H9 (cell line): ENCODE measurements at regions not wholly inside any gene's neighbourhood (a gene's known extent, or its start where the extent isn't known, plus 50 kb on each side); places are given as distances from the start of the nearest gene placed in this dataset.

ENCODE experiments used
- DNase-seq: peaks from one replicate; pipeline ENCODE4 v3.0.0-alpha.2; 2017
- H2AFZ ChIP-seq: one replicate; pipeline ENCODE4 v1.6.1; 2013; ENCODE audit warnings: mild to moderate bottlenecking, low read length, control low read depth, moderate library complexity
- H2AK5ac ChIP-seq: 2 replicates; pipeline ENCODE4 v1.6.1; 2013; ENCODE audit warnings: low read length, control low read depth, mixed read lengths; ENCODE audit not compliant: insufficient read length
- H2BK120ac ChIP-seq: one replicate; pipeline ENCODE4 v1.6.1; 2013; ENCODE audit warnings: low read depth, mild to moderate bottlenecking, low read length, control low read depth, inconsistent platforms; ENCODE audit not compliant: poor library complexity, severe bottlenecking
- H2BK12ac ChIP-seq: 2 replicates; pipeline ENCODE4 v1.6.1; 2013; ENCODE audit warnings: low read length, control low read depth, mixed read lengths, low read depth; ENCODE audit not compliant: insufficient read length
- H2BK15ac ChIP-seq: 2 replicates; pipeline ENCODE4 v1.6.1; 2013; ENCODE audit warnings: low read depth, low read length, control low read depth
- H2BK20ac ChIP-seq: one replicate; pipeline ENCODE4 v1.6.1; 2013; ENCODE audit warnings: low read depth, mild to moderate bottlenecking, low read length, control low read depth, inconsistent platforms; ENCODE audit not compliant: poor library complexity, severe bottlenecking
- H2BK5ac ChIP-seq: 2 replicates; pipeline ENCODE4 v1.6.1; 2013; ENCODE audit warnings: low read length, control low read depth, mixed read lengths; ENCODE audit not compliant: insufficient read length
- H3K14ac ChIP-seq: 2 replicates; pipeline ENCODE4 v1.6.1; 2013; ENCODE audit warnings: low read length, control low read depth; ENCODE audit not compliant: insufficient read depth
- H3K18ac ChIP-seq: 2 replicates; pipeline ENCODE4 v1.6.1; 2013; ENCODE audit warnings: low read depth, mild to moderate bottlenecking, mixed read lengths, low read length, control low read depth; ENCODE audit not compliant: insufficient read length
- H3K23ac ChIP-seq: 2 replicates; pipeline ENCODE4 v1.6.1; 2013; ENCODE audit warnings: low read length, control low read depth, mixed read lengths, low read depth; ENCODE audit not compliant: insufficient read length
- H3K23me2 ChIP-seq: 2 replicates; pipeline ENCODE4 v1.6.1; 2013; ENCODE audit warnings: low read depth, mild to moderate bottlenecking, mixed read lengths, low read length, control low read depth; ENCODE audit not compliant: insufficient read length, poor library complexity, severe bottlenecking
- H3K27ac ChIP-seq: 2 replicates; pipeline ENCODE4 v1.5.1; 2013; ENCODE audit warnings: low read length, control low read depth, mixed read lengths, low read depth; ENCODE audit not compliant: insufficient read length
- H3K27me3 ChIP-seq: 2 replicates; pipeline ENCODE4 v1.6.1; 2013; ENCODE audit warnings: low read length, control low read depth, inconsistent platforms; ENCODE audit not compliant: insufficient read depth
- H3K4ac ChIP-seq: 2 replicates; pipeline ENCODE4 v1.6.1; 2013; ENCODE audit warnings: low read depth, mild to moderate bottlenecking, control low read depth, inconsistent platforms, low read length, moderate library complexity
- H3K4me1 ChIP-seq: 2 replicates; pipeline ENCODE4 v1.6.1; 2013; ENCODE audit warnings: low read length, control low read depth, inconsistent platforms; ENCODE audit not compliant: insufficient read depth
- H3K4me2 ChIP-seq: 2 replicates; pipeline ENCODE4 v1.6.1; 2013; ENCODE audit warnings: low read length, control low read depth, mixed read lengths; ENCODE audit not compliant: insufficient read length, insufficient read depth
- H3K56ac ChIP-seq: 2 replicates; pipeline ENCODE4 v1.6.1; 2013; ENCODE audit warnings: low read depth, mild to moderate bottlenecking, mixed read lengths, low read length, control low read depth; ENCODE audit not compliant: insufficient read length
- H3K79me1 ChIP-seq: 2 replicates; pipeline ENCODE4 v1.6.1; 2013; ENCODE audit warnings: low read depth, mild to moderate bottlenecking, moderate library complexity, low read length, control low read depth, inconsistent platforms; ENCODE audit not compliant: insufficient read depth, poor library complexity, severe bottlenecking
- H3K79me2 ChIP-seq: 2 replicates; pipeline ENCODE4 v1.6.1; 2013; ENCODE audit warnings: low read length, control low read depth, inconsistent platforms; ENCODE audit not compliant: insufficient read depth
- H3K9ac ChIP-seq: 2 replicates; pipeline ENCODE4 v1.6.1; 2013; ENCODE audit warnings: low read length, control low read depth, mixed read lengths; ENCODE audit not compliant: insufficient read length; ENCODE audit errors: extremely low read depth
- H3K9me3 ChIP-seq: one replicate; pipeline ENCODE4 v1.6.1; 2013; ENCODE audit warnings: low read depth, low read length, inconsistent platforms; ENCODE audit not compliant: control insufficient read depth
- H3T11ph ChIP-seq: one replicate; pipeline ENCODE4 v1.6.1; 2013; ENCODE audit warnings: mild to moderate bottlenecking, low read length, control low read depth, inconsistent platforms
- H4K20me1 ChIP-seq: one replicate; pipeline ENCODE4 v1.6.1; 2013; ENCODE audit not compliant: control insufficient read depth, insufficient read length, insufficient read depth
- H4K5ac ChIP-seq: 2 replicates; pipeline ENCODE4 v1.6.1; 2013; ENCODE audit warnings: low read depth, mild to moderate bottlenecking, mixed read lengths, low read length, control low read depth; ENCODE audit not compliant: insufficient read length
- H4K8ac ChIP-seq: replicated peaks from 2 replicates; pipeline ENCODE4 v1.6.1; 2013; ENCODE audit warnings: low read length, control low read depth, mixed read lengths, low read depth; ENCODE audit not compliant: insufficient read length
- H4K91ac ChIP-seq: 2 replicates; pipeline ENCODE4 v1.6.1; 2013; ENCODE audit warnings: low read depth, mild to moderate bottlenecking, moderate library complexity, mixed read lengths, low read length, control low read depth; ENCODE audit not compliant: insufficient read length
- H3K27ac Mint-ChIP-seq, 3 experiments: 2 replicates in 2 of 3; 3 replicates in 1 of 3; pipeline ENCODE4 v1.8.0; 2020 to 2021; ENCODE audit warnings: mixed read lengths in 3 of 3, mild to moderate bottlenecking in 1 of 3, moderate library complexity in 1 of 3
- H3K27me3 Mint-ChIP-seq: 2 replicates; pipeline ENCODE4 v1.8.0; 2021; ENCODE audit warnings: low read depth, mild to moderate bottlenecking, moderate library complexity, mixed read lengths
- H3K36me3 Mint-ChIP-seq, 3 experiments: 2 replicates in 2 of 3; 3 replicates in 1 of 3; pipeline ENCODE4 v1.8.0; 2020 to 2021; ENCODE audit warnings: low read depth in 3 of 3, mixed read lengths in 3 of 3; ENCODE audit not compliant: insufficient read depth in 1 of 3
- H3K4me1 Mint-ChIP-seq, 2 experiments: 2 replicates each; pipeline ENCODE4 v1.8.0; 2020; ENCODE audit warnings: mixed read lengths in 2 of 2
- H3K4me3 Mint-ChIP-seq, 2 experiments: 2 replicates in 1 of 2; 3 replicates in 1 of 2; pipeline ENCODE4 v1.8.0; 2020 to 2021; ENCODE audit warnings: mild to moderate bottlenecking in 2 of 2, mixed read lengths in 2 of 2, moderate library complexity in 1 of 2
- H3K9me3 Mint-ChIP-seq, 2 experiments: 2 replicates in 1 of 2; 3 replicates in 1 of 2; pipeline ENCODE4 v1.8.0; 2020; ENCODE audit warnings: mild to moderate bottlenecking in 2 of 2, mixed read lengths in 2 of 2, moderate library complexity in 1 of 2
- CTCF ChIP-seq: fragments of 200-600 bp; sonication (generic); conservative IDR thresholded peaks from 3 replicates; pipeline ENCODE4 v1.8.0; 2021; ENCODE audit warnings: antibody characterized with exemption, mild to moderate bottlenecking
- WGBS: extraction: QIAGEN DNeasy Blood & Tissue Kit; methylation state at CpG from one replicate; pipeline ENCODE4 v1.1.7; 2013; ENCODE audit warnings: missing lambda C conversion rate, low lambda C conversion rate, mixed read lengths; ENCODE audit not compliant: insufficient read length; ENCODE audit errors: extremely low coverage; 5-methylcytosine and 5-hydroxymethylcytosine counted together

DNA sequence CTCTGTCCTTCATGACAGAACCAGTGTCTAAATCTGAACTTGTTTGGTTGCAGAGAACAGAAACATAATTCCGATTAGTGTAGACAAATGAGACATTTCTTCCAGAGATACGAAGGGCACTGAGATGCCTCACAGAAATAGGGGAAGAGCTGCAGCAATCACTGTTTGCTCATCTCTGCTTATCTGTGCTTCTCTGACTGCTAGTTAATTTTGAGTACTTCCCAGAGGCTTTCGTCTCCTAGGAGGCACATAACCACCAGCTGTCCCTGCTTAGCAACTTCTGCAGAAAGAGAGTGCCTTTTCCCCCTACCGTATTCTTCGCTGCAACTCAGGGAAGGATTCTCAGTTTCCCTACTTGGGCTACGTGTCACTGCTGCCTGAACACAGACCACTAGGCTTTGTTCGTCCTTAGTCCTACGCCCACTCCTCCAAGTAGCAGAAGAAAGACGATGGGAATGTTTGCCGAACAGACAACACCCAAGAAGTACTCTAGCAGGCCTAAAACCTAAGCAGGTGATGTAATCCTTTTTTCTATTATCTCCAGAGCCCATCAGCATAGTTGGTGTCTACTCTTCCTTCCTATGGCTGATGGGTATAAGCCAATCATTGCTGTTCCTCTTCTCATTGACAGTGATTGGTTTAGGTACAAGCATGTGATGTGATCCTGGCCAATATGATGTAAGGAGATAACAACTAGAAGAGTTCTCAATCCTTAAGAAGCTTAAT, 63.6 kb downstream of the TNP1 start:
- Histone ChIP-seq H4K91ac (no peak overlapping the region), H3K9ac (no peak overlapping the region), H3T11ph (no peak overlapping the region), H3K56ac (no peak overlapping the region), H3K18ac (no peak overlapping the region), H2BK20ac (no peak overlapping the region), H2BK15ac (no peak overlapping the region), H3K4me1 (no peaks in the 10 kb centered on the region), H3K27ac (no peak overlapping the region), H4K20me1 (no peaks in the 10 kb centered on the region), H2BK12ac (no peak overlapping the region), H3K23me2 (no peaks in the 10 kb centered on the region), H4K8ac (no peak overlapping the region), H4K5ac (no peak overlapping the region), H3K27me3 (no peaks in the 10 kb centered on the region), H2AFZ (no peak overlapping the region), H3K9me3 (no peaks in the 10 kb centered on the region), H3K4ac (no peak overlapping the region), H3K23ac (no peak overlapping the region), H3K79me1 (no peaks in the 10 kb centered on the region), H2BK120ac (no peak overlapping the region), H2AK5ac (no peak overlapping the region), H2BK5ac (no peak overlapping the region), H3K4me2 (no peak overlapping the region), H3K79me2 (no peaks in the 10 kb centered on the region), H3K14ac (no peak overlapping the region)
- no peak overlapping the region for H3K4me3 Mint-ChIP-seq
- no peaks in the 10 kb centered on the region; a peak in 2 of 5 replicates for H3K9me3 Mint-ChIP-seq
- DNase-seq, result no peak
- H3K36me3 Mint-ChIP-seq, result no peaks in the 10 kb centered on the region; a peak in 1 of 7 replicates
- no CpG with 5 or more reads among the region's 10 CpGs for WGBS
- no peak for TF ChIP-seq CTCF
- H3K4me1 Mint-ChIP-seq, result peaks cover 4 to 12% of the 10 kb centered on the region in 2 experiments; a peak in 3 of 4 replicates
- no peak overlapping the region; a peak in 1 of 7 replicates for H3K27ac Mint-ChIP-seq
- H3K27me3 Mint-ChIP-seq, result peaks cover 6% of the 10 kb centered on the region
